SK-N-DZ (cell line): ENCODE measurements at regions not wholly inside any gene's neighbourhood (a gene's known extent, or its start where the extent isn't known, plus 50 kb on each side); places are given as distances from the start of the nearest gene placed in this dataset.
"Not testable (repeated sequence)": the region's sequence is repeated elsewhere in the genome, so short reads cannot be mapped to it uniquely, and the experiment has no call there.

Experiments
- DNase-seq: peaks from one replicate; pipeline ENCODE4 v3.0.0-alpha.2; 2015; ENCODE audit warnings: low spot score

DNA sequence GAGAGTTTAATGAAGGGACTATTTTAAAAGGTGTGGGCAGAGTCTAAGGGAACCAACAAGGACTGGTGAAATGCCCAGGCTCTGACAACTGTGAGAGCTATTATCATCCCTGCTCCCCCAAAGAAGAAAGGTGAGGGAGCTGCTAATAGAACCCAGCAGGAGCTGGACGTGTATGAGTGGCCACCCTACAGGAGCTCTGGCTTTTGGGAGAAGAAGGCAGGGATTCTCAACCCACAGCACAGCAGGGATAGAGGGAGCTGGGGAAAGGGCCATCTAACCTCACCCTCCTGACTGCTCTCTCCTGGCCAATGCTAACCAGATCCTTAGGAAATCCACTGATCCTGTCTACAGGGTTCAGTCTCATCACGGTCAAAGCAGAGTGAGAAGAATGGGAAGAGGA, 57.1 kb downstream of the GRIN2B start:
- no peak for DNase-seq

DNA sequence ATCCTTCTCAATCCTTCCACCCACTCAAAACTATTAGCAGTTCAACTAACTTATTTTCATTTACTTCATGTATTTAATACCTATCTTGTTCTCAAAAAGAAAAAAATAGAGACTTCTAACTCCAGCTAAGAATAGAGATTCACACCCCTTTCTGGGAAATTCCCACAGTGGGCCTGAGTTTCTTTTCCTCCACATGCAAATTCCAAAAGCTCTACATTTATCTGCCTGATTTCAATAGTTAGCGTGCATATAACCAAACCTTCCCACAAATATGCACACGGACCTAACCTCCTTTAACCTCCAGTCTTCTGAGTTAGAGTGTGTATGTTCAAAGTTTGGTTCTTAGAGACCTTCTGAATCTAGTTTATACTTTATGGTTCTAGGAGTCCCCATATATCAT, 62.5 kb downstream of the GRIN2B start:
- no peak for DNase-seq

DNA sequence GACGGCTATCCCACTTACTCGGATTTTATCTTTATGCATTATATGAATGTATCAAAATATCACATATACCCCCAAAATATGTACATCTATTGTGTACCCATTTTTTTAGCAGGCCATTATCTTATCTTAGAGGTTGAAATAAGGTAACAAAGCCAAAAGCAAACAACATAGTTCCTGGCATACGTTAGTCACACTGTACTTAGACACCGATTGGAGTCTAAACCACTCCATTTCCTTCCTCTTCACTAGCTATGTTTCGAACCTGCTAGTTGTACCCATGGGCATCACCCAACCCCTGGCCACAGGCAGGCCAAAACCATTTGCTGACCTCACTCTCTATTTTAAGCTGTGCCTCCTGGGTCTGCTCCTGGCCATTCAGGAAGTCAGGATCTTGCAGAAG, 66.3 kb downstream of the GRIN2B start:
- DNase-seq: no peak

DNA sequence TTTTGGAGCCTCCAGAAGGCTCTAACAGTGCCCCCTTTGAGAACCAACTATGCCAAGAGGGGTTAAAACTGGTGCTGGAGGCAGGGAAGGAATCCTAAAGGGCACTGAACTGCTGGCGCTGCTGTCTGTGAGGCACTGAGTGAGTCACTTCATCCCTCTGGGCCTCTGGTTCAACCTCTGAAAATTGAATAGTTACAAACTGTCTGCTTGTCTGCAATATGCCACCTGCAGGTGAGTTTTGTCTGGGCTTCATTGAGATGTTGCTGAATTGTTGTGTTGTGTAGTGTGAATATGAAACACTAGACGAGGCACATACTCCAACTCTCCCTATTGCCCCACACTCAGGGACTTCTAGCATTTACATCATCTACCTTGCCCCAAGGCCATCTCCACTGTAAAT, 68.0 kb downstream of the GRIN2B start:
- no peak for DNase-seq

DNA sequence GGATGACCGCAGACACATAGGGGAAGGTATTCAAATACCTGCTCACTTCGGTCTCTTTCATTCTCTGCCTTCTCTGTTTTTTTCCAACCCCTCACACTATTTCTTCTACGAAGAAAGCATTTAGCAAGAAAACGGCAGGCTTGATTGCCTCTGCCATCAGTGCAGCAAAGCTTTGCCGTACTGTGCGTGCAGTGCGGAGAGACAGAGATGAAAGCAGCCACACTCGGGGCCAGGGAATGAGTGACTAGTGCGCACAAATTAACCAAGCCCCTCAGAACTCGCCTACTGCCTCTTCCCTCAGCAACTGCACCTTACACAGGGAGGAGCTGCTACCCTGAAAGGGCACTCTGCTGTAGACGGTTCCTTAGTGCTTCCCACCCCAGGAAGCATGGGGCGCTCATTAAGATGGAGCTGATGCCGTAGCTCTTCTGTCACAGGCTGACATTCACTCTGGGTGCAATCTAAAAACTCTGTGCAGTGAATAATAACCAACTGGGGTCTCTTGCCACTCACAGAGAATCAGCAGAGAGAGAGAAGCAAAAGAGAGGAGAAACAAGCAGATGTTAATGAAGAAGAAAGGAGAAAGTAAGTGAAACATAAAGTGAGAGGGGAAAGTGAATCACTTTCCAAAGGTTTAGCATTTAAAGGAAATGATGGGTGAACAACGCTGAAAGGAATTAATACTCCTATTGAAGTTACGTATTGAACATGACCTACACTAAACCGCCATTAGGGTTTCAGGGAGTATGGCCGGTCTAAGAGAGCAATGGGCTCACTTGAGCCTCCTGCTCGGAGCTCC, 69.4 kb downstream of the GRIN2B start:
- DNase-seq: no peak

DNA sequence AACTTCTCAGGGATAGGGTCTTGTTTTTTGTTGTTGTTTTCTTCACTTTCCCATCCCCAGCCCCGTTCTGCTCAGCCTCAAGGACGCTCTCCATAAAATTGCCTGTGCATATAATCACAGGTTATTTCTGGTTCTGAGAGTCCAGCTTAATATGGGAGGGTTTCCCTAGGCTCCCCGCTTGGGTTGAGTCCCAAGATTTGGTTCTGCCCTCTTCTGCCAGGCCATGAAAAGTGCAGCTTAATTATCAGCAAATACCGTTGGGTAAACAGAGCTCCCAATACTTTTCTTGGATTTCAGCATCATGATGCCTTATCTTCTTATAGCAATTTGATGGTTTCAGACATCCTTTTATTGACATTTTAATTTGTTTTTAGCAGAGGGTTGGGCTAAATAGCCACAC, 75.6 kb downstream of the GRIN2B start:
- DNase-seq: no peak

DNA sequence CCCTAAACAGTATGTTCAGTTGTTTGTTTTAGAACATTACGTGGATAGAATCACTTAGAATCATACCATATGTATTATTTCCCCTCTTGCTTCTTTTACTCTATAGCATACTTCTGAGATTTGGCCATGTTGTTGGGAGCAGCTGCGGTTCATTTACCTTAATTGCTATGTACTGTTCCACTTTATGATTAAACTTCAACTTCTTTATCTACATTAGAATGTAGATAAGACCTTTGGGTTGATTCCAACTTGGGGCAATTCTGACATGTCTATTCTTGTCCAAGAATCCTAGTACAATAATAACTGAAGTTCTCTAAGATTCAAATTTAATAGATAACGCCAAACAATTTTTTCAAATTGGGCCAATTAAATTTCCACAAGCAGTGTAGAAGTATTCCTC, 80.7 kb downstream of the GRIN2B start:
- DNase-seq: no peak

DNA sequence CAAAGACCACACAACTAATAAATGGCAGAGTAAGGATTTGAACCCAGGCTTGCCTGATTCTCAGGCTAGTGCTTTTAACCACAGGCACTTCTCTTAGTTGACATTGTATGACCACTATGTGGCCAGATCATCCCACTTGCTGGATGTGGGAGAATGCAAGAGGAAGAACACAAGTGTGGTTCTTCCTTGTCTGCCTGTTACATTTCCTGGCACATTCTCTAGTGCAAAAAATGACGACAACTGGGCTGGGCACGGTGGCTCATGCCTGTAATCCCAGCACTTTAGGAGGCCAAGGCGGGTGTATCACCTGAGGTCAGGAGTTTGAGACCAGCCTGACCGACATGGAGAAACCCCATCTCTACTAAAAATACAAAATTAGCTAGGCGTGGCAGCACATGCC, 83.0 kb downstream of the GRIN2B start:
- DNase-seq: not testable (repeated sequence)

DNA sequence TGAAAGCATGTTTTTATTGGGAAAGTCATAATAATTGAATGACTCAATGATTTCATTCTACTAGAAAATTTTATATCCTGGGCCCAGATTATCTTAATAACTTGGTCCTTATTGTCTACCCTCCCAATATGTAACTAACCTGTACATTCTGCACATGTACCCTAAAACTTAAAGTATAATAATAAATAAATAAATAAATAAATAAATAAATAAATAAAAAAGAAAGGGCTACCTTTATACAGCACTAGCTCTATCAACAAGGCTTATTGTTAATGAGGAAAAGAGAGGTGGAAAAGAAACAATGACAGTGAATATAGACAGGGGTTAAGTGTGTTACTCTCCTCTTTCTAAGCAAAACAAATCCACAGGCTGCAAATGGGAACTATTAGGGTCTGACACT, 83.6 kb downstream of the GRIN2B start:
- DNase-seq: no peak

DNA sequence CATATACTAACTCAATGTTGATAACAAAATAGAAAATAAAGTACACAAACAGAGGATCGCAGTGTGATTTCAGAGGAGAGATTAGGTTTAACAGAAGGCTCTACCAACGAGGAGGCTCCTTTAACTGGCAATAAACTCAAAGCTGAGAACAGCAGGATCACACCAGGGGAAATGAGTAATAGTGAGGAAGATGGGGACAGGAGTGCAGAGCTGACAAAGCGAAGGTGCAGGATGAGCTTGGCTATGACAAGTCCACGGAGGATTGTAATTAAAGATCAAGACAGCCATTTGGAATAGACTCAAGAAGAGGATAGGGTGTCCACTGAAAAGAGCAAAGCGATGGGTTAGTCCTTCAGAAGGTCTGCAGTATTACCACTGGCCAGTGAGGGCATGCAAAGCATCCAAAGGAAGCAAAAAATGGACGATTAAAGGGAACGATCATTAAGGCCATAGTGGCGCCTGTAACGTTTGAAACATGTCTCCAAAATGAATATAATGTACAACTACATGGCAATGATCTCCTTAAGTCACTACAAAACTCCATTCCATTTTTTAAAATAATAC, 85.3 kb downstream of the GRIN2B start:
- DNase-seq: no peak

DNA sequence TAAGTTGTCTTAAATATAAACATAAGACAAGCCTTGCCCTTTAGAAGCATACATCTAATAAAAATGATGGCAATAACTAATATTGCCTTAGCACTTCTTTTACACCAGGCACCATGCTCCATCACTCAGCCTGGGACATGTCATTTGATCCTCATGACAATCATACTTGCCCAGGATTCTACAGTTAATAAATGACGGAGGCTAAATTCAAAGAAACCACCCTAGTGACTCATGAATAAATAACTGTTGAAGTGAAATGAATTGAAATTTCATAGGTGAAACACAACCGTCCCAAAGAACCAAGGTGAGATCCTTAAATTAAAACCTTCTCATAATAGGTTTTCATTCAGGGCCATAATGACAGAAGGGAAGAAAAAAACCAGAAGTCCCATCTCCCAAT, 89.5 kb downstream of the GRIN2B start:
- DNase-seq: no peak

DNA sequence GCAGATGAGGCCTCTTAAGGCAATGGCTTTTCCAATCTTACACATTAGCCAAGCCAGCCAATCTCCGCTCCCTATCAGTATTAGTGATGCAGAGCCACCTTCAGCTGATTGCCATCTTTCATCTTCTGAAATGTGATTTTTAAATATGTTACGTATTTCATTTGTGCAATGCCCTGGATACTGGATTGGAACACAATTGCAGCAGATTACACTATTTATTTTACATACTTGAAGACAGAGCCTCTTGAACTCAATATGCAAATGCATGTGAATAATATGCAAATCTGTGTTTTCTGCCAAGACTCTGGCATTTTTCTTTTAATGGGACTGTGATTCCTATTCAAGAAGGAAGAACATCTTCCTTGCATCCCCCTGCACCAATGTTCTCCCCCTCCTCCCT, 90.5 kb downstream of the GRIN2B start:
- DNase-seq: no peak

DNA sequence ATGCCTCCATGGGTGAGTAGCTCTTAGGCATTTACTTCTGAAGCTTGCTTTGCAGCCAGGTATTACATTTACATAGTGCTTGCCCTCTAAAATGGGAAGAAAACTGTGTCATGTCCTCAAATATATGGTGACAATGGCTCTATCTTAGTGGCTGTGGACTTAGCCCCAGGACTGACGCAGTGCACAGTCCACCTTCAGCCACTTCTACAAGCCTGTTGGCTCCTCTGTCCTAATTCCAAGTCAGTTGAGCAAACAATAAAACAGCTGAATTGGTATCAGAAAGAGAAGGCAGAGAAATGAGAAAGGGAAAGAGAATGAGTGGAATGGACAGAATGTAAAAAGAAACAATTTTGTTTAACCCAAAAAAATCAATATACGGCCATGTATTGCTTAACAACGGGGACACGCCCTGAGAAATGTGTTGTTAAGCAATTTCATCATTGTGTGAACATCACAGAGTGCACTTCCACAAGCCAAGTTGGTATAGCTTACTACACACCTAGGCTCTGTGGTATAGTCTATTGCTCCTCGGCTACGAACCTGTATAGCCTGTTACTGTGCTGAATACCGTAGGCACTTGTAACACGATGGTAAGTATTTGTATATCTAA, 93.5 kb downstream of the GRIN2B start:
- no peak for DNase-seq

DNA sequence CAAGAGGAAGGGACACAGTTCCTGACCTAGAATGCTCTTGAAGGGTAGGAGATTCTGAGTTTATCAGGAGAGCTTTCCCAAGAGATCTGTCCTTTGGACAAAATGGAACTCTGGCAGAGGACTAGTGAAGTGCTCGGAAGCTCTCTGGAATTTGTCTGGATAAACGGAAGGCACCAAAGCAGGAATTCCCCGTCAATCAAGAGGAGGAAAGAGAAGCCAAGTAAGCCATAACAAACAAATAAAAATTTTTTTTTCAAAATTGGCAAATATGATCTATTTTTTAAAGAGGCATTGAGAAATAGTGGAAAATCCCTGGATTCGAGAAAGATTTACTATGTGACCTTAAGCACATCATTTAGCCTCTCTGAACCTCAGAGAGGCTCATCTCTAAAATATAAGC, 99.2 kb downstream of the GRIN2B start:
- no peak for DNase-seq

DNA sequence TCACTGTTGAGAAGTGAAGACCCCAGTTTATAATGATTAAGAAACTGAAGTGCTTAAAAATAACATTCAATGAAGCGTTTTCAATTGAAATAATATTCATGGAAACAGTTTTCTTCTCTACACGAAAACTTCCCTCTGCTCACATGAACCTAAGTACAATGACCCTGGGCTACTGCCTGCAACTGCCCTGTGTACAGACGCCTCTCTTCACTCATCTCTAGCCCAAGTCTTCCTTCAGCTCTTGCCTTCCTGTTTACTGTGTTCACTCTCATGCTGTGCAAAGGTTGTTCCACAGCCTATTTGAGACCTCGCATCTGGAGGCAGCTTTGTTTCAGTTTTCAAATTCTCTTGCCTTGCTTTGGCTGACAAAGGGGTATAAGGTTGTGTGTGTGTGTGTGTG, 100.8 kb downstream of the GRIN2B start:
- no peak for DNase-seq

DNA sequence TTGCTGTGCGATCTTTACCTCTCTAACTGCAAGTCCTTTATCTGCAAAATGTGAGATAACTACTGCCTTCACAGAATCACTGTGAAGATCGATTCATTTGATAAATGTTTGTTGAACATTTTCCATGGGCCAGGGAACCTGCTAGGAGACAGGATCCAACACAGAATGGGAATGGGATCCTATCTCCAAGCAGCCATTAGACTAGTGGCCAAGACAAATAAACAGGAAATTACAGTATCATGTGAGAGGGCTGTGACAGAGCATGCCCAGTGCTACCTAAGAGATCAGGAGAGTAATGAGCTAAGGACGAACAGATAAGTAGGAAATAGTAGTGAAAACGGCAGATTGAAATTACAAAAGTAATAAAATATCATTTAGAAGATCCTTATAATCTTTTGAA, 105.7 kb downstream of the GRIN2B start:
- DNase-seq: no peak

DNA sequence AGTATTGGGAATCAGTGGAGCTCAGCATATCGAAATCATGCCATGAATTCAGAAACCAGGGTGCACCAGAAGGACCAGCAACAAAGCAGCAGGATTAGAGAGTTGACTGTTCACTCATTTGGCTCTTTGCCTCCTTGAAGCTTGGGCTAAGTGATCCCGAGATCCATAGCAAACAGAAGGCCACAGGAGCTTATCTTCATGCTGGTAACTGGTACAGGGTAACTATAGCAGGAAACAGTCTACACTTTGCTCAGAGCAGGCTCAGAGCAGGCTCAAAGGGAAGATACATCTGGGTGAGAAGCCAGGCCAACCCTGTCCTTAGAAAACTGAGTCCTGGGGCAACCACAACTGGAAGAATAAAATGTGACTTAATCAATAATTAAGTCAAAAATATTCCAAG, 111.1 kb downstream of the GRIN2B start:
- DNase-seq: no peak

DNA sequence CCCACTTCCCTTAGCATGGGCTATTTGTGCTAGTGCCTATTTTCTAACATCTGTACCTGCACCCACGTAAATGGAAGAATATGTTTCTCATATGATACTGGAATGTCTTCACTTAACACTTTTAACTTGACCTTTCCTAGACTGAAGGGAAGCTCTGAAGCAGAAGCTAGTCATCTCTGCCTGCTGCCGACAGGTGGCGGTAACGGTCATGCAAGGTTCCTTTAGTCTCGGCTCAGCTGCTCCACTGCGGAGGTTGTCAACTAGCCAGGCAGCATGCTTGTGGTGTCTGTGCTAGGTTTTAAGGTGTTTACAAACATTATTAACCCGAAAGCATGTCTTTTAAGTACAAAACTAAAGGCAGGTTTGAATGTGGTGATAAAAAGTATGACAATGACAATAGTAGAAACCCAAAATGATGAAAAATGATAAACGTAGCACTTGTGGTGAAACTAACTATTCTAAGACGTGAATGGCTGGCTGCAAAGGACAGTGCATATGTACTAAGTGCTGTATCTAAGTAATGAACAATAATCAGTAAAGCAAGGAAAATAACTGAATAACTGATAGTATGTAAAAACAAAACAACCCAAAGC, 117.2 kb downstream of the GRIN2B start:
- DNase-seq: peak; percentile 60

DNA sequence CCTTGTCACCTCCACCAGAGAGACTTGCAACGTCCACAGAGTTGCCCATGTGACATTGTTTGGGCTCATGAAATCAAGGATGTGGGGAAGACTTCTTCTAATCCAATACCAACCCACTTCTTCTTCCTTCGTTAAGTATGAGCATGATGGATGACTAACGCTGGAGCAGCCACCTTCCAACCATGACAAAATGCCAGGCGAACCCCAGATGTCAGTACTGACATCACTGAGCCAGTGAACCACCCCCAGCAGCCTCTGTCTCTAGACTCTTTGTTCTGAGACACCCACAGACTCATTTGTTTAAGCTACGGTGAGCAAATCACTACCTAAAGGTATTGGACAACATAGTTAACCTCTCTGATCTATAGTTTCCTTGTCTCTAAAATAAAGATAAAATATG, 123.7 kb downstream of the GRIN2B start:
- no peak for DNase-seq

DNA sequence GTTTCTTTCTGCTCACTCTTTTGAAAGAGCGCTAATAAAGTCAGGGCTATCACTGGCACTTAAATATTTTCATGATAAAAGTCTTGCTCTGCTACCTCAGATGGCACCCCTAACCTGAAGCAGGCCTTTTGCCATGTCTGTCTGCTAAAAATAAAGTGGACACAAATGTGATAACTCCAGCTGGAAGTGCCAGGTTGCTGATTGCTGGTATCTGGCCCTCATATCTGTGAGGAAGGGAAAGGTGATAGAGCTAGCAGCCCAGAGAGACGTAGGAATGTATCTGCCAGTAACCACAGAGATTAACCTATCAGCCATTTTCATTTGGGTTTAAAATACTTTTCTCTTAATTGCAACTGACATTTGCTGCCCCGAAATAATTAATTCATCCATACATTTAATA, 127.9 kb downstream of the GRIN2B start:
- no peak for DNase-seq

DNA sequence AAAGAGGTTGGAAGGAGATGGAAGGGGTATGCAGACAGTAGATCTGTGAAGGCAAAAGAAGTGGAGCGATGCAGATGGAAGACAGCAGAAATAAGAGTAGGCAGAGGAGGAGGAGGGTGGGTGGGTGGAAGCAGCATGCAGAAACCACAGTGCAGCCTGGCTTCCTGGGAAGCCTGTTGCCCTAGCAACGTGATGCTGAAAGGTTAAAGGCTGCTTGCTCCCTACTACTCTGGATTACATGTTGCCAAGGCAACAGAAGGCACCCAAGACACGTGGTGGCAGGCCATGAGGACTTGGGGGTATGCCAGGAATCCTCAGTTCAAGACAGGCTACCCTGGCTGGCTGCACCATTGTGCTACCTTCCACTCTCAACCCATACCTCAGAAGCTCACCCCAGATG, 129.6 kb downstream of the GRIN2B start:
- DNase-seq: no peak

DNA sequence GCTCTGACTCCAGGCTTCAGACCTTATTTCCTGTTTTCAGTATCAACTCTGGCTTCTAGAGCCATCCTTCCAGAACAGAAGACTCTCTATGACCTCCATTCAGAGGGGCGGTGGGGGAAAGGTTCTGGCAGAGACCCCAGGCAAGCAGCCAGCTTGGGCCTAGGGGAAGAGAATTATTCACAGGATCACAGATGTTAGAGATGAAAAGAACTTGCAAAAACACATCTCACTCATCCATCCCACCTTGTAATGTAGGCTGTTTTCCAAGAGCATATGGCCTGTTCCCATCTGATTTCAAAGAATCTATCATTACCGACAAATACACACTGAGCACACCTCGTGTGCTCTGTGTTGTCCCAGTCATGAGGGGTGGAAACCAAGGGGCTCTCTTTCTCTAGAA, 131.9 kb downstream of the GRIN2B start:
- DNase-seq: no peak

DNA sequence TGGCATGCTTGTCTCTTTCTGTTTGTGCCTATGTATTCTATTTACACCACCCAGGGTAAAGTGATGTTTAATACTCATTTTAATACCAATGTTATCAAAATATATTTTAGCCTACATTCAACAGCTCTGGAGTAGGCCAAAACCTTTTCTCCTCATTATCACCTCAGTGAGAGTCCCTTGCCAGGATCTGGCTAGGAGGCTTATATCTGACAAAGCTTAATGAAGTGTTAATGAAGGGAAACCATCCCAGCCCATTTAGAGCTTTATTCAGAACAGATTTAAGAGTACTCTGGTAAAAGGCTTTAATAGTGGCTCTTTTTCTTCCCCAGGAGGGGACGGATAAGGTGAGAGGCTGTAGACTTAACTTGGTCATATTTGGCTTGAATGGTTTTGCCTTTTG, 137.6 kb downstream of the GRIN2B start:
- no peak for DNase-seq
